HG02943 (cell line): ENCODE measurements at regions not wholly inside any gene's neighbourhood (a gene's known extent, or its start where the extent isn't known, plus 50 kb on each side); places are given as distances from the start of the nearest gene placed in this dataset.

ENCODE experiments used
- ATAC-seq: cut with Tn5 transposase; IDR thresholded peaks from one replicate; pipeline ENCODE4 v1.9.1; 2021; ENCODE audit warnings: mild to moderate bottlenecking, low read depth, moderate library complexity; ENCODE audit not compliant: unreplicated experiment

DNA sequence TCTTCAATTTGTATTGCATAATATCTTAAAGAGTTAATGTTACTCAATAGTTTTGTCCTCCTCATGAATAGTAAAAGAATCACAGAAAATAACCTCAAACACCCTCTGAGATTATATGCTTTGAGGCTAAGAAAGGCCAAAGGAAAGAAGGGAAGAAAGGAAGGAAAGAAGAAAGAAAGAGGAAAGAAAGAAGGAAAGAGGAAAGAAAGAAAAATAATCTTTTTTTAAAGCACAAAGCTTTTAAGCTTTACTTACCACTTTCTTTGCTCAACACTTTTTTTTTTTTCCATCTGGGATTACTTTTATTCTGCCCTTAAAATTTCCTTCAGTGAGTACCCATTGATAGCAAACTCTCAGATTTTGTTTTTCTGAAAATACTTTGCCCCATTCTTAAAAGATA, 369.1 kb downstream of the FGF9 start:
- ATAC-seq, result no peak

DNA sequence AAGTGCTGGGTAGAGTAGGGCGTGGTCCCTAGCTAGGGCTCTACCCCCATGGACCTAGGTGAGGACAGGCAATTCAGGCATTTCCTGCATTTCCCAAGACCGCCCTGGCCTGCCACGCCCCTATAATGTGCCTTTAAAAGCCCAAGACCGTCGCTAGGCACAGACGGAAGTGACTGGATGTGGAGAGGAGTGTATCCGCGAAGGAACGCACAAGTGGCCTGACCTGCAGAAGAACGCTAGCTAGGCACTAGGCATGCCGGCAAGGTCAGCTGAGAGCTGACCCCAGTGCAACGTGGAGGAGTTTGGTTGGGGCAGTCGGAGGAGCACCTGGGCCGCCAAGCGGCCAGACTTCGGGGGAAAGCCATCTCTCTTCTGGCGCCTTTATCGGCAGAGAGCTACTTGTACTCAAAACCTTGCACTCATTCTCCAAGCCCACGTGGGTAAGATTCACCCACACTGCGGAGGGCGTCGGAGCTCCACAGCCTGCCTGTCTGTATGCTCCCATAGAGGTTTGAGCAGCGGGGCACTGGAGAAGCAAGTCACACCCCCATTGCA, 370.0 kb downstream of the FGF9 start:
- no peak for ATAC-seq

DNA sequence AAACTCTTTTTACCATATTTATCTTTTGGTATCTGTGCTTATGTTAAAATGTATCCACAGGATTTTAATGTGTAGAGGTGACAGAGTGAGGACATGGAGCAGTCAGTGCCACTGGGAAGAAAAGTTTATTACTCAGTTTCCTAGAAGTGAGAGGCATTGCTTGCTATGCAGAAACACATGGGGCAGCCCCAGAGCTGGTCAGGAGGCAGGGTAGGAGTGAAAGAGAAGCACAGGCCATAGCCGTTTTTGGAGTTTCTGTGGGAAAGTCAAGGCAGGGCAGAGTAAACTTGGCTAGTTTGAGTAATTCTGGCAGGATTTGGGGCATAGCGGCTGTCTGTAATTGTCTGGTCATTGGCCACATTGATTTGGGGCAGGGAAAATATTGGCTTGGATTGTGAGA, 370.9 kb downstream of the FGF9 start:
- no peak for ATAC-seq

DNA sequence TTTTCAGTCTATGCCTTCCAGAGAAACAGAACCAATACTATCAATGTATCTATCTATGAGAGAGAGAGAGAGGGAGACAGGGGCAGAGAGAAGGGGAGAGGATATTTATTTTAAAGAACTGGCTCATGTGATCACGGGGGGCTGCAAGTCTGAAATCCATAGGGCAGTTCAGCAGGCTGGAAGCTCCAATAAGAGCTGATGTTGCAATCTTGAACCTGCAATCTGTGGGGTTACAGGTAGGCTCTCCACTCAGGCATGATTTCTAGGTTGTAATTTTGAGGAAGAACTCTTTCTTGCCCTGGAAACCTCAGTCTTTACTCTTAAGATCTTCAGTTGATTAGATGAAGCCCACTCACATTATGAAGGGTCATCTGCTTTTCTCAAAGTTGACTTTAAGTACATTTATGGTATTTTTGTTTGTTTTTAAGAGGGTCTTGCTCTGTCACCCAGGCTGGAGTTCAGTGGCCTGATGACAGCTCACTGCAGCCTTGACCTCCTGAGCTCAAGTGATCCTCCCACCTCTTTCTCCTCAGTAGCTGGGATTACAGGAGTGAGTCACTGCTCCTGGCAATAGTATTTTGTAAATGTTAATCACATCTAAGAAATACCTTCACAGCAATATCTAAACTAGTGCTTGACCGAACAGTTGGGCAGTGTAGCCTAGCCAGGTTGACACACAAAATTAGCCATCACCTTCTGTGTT, 376.4 kb downstream of the FGF9 start:
- no peak for ATAC-seq

DNA sequence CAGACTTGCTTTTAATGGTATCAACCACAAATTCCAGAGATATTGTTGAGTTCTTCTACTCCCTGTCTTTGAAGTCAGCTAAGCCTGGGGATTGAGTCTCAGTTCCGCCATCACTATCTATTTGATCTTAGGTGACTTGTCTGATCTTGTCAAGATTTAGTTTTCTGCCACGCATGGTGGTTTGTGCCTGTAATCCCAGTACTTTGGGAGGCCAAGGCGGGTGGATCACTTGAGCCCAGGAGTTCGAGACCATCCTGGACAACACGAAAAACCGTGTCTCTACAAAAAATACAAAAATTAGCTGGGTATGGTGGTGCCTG, 376.9 kb downstream of the FGF9 start:
- ATAC-seq, result no peak

DNA sequence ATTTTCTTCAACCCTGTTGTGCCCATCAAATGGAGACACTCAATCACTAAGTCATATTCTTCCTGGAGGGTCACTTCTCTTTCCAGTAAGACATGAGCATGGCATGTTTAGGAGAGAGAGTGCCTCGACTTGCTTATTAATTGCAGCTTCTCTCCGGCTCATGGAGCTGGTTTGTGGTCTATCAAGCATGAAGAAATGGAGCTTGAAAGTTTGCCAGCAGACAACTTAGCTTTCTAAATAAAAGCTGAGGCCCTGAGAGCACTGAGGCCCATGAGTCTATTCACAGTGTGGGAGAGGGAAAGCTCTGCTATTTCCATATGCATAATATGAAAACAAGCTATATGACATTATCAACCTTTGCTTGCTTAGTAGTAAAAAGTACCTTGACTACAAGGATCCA, 378.5 kb downstream of the FGF9 start:
- ATAC-seq, result no peak

DNA sequence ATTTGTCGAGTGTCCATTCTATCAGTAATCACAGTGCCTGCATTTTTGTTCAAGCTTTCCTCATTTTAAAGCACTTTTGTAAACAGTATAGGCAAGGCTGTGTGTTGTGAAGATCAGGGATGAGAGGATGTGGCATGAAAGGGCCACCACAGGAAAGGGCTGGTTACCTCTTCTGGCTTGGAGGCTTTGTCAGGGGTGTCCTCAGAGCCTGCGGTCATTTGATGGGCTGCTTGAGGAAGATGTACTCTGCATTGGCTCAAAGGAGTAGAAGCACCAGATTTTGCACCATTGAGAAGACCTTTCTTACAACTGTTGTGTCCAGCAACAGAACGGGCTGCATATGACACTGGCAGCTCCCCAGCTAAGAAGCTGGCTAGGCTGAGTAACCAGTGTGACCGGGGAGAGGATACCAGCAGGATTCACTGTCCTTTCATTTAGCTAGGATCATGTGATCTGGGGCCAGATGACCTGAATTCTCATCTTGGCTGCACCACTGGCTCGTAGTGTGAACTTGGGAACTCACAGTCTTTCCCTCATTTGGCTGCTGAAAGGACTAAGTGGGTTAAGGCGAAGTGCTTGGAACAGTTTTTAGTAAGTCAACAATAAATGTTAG, 380.2 kb downstream of the FGF9 start:
- no peak for ATAC-seq

DNA sequence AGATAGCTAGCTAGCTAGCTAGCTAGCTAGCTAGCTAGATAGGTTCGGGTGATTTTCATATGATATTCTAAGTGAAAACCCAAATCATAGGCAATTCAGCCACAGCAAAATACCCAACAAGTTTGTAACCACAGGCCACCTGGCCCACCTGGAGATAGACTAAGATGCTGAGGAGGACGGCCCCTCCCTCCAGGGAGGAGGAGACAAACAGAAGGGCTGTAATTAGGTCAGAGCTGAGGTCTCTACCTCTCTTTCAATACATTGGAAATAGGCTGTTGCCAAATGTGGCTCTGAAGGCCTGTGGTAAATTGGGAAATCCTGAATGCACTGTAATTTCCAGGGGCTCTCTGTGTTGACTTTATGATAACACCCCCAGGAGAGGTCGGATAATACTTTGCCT, 382.2 kb downstream of the FGF9 start:
- no peak for ATAC-seq

DNA sequence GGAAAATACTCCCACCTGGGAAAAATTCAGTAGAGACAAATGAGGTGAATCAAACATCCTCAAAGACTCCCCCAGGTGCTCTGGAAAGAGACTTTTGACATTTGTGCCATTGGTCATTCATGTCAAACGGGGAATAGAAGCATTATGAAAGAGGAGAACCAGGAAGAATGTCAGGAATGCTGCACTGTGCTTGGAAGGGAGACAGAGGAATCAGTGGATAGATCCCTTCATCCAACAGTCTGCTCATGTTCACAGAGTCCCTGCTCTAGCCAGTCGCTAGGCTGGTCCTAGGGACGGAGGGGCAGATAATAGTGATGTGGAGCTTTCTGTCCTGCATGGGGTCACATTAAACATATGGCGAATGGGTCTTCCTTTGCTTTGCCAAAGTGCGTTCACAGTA, 384.4 kb downstream of the FGF9 start:
- no peak for ATAC-seq

DNA sequence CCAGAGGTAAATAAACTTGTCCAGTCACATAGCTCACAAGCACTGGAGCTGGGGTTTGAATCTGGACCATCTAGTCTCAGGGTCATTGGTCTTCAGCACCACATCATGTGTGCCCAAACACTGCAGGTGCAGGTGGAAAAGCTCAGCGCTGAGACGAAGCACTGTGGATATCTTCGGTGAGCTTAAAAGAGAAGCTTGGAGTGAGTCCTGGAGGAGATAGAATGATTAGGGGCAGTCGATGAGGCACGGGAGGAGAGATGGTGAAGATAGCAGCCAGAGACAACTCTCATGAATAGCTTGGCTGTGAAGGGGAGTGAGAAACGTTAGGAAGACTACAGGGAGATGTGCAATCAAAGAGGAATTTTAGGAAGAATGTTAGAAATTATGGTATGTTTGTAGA, 389.3 kb downstream of the FGF9 start:
- no peak for ATAC-seq

DNA sequence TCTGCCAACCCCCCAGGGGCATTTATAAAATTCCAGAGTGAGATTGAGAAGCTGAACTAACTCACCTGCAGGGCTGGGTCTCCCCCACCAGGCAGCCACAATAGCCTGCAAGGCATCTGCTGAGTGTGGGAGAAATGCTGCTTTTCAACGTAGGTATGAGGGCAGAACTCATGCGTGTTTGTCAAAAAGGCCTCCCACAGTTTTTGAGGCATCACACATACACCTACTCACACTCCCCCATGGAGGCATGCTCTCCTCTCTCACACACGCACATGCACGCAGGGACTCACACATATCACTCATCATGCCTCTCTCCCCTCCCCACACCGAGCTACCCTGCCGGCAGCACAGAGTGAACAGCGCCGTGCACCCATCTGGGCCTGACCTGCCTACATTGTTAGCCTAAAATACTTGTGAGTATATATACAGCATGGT, 390.5 kb downstream of the FGF9 start:
- ATAC-seq, result peak; percentile 36

DNA sequence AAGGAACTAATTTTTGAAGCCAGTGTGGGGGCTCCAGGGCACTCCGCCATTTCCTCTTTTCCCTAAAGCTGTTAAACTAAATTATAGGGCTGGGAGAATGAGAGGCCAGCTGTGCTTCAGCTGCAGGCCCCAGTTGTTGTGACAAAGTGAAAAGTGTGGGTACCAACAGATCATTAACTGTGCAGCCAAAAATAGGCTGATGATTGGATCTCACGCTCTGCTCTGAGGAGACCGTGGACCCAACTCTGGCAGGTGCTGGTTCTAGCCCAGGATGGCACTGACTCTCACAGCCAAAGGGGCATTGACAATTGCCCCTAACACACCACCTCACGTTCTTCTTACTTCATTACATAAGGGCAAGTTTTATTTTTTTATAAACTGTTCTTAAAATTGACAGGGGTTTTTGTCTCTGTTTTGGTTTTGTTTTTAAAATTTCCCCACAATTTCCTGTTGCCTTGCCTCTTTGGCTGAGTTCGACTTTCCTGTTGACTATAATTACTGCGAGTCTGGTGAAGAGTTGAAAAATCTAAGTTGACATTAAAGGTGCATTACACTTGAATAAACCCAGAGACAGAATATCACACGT, 391.0 kb downstream of the FGF9 start:
- ATAC-seq, result peak; percentile 75

DNA sequence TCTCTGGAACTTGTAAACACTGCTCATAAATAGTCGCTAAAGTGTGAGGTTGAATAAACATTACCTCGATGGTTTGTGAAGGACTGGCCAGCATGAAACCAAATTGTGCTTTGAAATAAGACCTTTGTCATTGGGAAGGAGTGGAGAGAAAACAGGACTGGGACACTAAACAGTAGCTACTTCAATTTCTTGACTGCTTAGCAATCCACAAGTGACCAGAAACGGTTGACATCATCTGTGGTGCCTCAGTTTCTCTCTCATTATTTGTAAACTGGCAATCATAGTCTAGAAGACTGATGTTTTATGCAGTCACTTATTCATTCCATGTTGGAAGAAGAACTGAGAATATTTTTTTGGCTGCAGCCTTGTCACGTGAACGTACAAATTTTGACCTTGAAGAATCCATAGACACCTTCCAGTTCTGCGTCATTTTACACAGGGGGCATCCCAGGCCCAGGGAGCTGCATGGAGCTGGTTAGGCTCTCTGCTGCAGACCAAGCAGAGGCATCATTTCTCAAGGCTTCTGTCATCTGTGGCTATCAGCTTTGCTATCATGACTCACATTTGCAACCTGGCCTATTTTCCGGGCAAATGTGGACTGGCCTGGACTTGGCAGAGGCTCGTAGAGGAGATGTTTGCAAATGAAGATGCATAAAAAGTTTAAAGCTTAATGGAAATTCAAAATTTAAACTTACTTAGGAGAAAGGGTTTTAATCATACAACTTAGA, 391.8 kb downstream of the FGF9 start:
- no peak for ATAC-seq

DNA sequence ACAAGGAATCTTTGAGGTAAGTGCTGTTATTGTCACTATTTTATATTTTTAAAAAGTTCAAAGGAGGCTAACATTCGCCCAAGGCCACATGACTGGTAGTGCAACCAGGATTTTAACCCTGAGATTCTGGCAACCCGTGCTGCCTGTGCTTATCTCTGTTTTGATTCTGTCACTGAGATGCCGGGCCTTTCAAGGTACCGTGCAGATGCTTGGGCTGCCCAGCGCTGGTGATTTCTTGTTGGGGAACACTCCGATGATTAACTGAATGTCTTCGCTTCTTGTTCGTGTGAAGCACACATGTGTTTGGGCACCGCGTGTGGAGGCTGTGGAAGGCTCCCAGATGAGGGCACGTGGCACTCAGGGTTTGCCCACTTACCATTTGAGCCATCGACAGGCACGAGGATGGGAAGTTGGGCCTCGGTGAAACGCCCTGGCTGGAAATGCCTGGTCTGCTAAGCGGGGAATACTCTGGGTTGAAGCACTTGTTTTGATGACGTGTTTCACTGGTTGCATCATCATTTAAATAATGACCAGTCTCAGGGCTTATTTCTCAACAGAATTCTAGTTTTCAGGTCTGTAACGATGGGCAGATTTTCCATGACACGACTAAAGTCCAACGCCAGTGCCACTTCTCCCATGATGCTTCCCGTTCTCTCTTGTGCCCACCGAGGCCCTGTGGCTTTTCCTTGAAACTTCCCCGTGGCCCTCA, 392.7 kb downstream of the FGF9 start:
- ATAC-seq, result no peak

DNA sequence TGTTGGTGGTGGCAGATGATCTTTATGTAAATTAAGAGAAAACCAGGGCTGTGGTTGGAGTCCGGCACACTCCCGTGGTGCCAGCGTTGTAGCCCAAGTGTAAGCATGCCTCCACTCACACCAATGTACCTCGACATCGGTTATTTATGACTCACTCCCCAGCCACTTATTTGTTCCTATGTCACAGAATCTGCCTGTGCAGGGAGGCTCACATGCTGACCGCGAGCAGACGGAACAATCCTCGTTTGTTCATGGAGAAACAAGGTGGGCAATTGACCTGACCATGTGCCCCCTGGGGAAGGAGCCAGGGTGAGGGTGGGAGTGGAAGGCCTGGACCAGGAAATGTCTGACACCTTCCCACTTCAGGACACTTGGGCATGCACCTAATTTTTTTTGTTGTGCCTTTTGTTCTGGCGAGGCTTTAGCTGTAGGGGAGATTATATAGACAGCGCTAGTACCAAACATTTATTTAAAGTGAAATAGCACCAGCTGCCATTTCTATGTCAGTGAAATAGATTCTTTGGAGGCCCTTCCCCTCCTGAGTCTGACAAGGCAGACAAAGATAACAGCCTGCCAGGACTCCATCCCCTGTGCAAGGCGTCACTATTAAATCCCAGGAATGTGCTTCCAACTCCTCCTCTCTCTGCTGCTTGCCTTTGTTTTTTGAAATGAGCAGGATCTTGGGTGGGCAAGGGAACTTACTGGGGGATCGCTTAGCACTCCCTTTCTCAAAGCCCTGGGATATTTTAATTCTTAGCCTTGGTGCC, 394.2 kb downstream of the FGF9 start:
- no peak for ATAC-seq

DNA sequence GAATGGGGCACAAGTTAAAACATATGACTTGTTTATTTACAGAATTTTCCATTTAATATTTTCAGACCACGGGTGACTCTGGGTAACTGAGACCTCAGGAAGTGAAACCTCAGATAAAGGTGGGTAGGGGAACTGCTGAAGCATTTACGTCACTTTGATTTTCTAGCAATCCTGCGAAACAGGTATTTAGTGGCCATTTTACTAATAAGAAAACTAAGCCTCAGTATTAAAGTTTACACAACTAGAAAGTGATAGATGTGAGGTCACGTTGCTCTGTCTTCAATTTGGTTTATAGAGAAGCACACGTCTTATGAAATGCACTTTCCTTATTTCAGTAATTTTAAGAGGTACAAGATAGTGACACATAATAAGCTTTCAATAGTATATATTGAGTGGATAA, 402.8 kb downstream of the FGF9 start:
- no peak for ATAC-seq

DNA sequence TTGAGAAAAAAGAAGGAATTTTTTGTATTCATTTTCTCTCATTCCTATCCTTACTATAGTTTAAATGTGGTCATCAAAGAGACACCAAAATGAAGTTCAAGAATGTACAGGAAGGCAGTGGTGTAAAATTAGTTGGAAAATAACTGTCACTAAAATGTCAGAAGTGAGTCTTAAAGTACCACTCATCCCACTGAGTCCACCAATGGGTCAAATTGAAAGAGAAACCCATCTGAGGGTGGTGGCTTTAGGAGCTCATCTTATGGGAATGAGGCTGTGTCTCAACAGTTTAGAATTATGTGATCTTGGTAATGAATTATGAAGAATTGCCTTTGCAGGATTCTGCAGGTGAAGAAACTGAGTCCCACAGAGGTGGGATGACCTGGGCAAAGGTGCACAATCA, 403.5 kb downstream of the FGF9 start:
- ATAC-seq, result no peak

DNA sequence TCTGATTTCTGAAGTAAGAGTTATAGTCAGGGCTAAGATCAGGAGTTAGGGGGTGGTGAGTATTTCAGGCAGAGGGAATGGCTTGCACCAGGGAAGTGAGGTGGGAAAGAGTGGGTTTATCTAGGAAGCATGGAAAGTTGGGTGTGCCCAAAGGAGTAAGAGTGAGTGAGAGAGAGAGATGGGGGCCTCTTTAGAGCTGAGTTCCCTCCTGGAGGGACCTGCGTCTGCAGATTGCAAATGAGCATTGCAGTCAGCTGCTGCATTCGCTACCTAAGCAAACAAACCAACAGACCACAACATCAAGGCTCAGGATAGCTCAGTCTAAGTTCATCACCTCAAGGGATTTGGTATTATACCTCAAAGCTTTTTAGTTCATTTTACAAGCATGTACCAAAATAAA, 405.8 kb downstream of the FGF9 start:
- ATAC-seq, result no peak

DNA sequence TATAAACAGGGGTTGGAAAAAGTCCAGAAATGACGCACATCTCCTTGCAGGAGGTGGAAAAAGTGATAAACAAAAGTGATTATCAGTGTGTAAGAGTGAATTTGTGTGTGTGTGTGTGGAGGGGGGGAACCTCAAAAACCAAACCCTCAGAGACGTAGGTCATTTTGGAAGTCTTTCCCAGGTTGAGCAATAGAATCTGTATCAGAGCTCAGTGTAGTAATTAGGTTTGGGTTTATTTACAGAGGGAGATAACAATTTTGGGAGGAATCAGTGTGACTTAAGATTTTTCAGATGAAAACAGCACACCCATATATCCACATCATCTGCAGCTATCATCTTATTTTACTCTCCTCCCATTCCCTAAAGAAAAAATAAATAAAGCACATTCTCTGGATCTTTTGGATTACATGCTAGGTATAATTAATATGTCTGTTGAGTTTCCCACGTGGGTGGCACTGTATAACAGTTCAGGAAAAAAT, 406.4 kb downstream of the FGF9 start:
- no peak for ATAC-seq

DNA sequence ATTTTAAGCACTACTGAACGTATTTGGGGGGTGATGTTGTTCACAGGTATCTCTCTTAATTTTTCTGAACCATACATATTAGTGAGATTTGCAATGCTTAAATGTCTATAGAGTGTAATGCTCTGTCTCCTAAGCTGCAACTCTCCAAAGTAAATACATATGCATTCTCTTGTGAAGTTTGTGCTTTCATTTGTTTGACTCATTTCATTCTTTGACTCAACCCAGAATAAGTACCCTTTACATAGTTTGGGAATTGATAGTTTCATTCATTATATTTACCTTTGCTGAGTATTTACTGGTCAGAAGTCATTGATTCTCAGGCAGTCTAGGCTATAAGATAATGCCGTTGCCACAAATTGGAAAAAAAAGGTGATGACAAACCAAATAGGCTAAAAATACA, 406.9 kb downstream of the FGF9 start:
- ATAC-seq, result no peak
